Neural cell (in vitro differentiated cells): ENCODE measurements at regions not wholly inside any gene's neighbourhood (a gene's known extent, or its start where the extent isn't known, plus 50 kb on each side); places are given as distances from the start of the nearest gene placed in this dataset.

ENCODE experiments used
- H2AFZ ChIP-seq: fragments of 200-600, 300-800 bp; sonication (generic), shearing (Covaris generic); 2 replicates; pipeline ENCODE4 v1.6.0; 2014; ENCODE audit warnings: low read depth, mild to moderate bottlenecking, antibody characterized with exemption, low read length, moderate library complexity
- H3F3A ChIP-seq: fragments of 200-600 bp; shearing (Covaris generic); 2 replicates; pipeline ENCODE4 v1.6.1; 2016; ENCODE audit warnings: mild to moderate bottlenecking, moderate library complexity, mixed read lengths, antibody characterized with exemption, low read length; ENCODE audit not compliant: insufficient read depth, poor library complexity, severe bottlenecking
- H3K27ac ChIP-seq: fragments of 200-600, 300-800 bp; sonication (generic), shearing (Covaris generic); 2 replicates; pipeline ENCODE4 v1.5.1; 2014; ENCODE audit warnings: mild to moderate bottlenecking, low read length, moderate library complexity
- H3K27me3 ChIP-seq: fragments of 300-800, 200-600 bp; sonication (generic), shearing (Covaris generic); 2 replicates; pipeline ENCODE4 v1.6.0; 2014; ENCODE audit warnings: mild to moderate bottlenecking, low read depth, low read length, moderate library complexity; ENCODE audit not compliant: insufficient read depth
- H3K36me3 ChIP-seq: fragments of 300-800, 200-600 bp; sonication (generic), shearing (Covaris generic); 2 replicates; pipeline ENCODE4 v1.5.1; 2014; ENCODE audit warnings: mild to moderate bottlenecking, antibody characterized with exemption, low read length, moderate library complexity; ENCODE audit not compliant: insufficient read depth
- H3K4me2 ChIP-seq: fragments of 300-800, 200-600 bp; sonication (generic), shearing (Covaris generic); 2 replicates; pipeline ENCODE4 v1.6.0; 2014; ENCODE audit warnings: mild to moderate bottlenecking, low read length
- H3K4me3 ChIP-seq: fragments of 300-800, 200-600 bp; sonication (generic), shearing (Covaris generic); 2 replicates; pipeline ENCODE4 v1.5.1; 2014; ENCODE audit warnings: mild to moderate bottlenecking, low read length, moderate library complexity
- H3K79me2 ChIP-seq: fragments of 200-600 bp; shearing (Covaris generic); replicated peaks from 2 replicates; pipeline ENCODE4 v1.6.0; 2014; ENCODE audit warnings: mild to moderate bottlenecking, low read length, moderate library complexity; ENCODE audit not compliant: insufficient read depth
- H3K9ac ChIP-seq: fragments of 300-800, 200-600 bp; sonication (generic), shearing (Covaris generic); 2 replicates; pipeline ENCODE4 v1.6.1; 2016; ENCODE audit warnings: mild to moderate bottlenecking, low read length, mixed read lengths
- H3K9me2 ChIP-seq: fragments of 200-600 bp; shearing (Covaris generic); 2 replicates; pipeline ENCODE4 v1.6.1; 2016; ENCODE audit warnings: mild to moderate bottlenecking, low read length, mixed read lengths; ENCODE audit not compliant: insufficient read depth
- H3K9me3 ChIP-seq: fragments of 200-600, 300-800 bp; sonication (generic), shearing (Covaris generic); 2 replicates; pipeline ENCODE4 v1.6.1; 2016; ENCODE audit warnings: mild to moderate bottlenecking, mixed run types, low read length, moderate library complexity, mixed read lengths
- H4K20me1 ChIP-seq: fragments of 200-600 bp; shearing (Covaris generic); 2 replicates; pipeline ENCODE4 v1.6.1; 2016; ENCODE audit warnings: mild to moderate bottlenecking, mixed run types; ENCODE audit not compliant: insufficient read depth
- EP300 ChIP-seq: fragments of 450-650 bp; conservative IDR thresholded peaks from 2 replicates; pipeline ENCODE4 v1.6.1; 2014; ENCODE audit warnings: antibody characterized with exemption, mild to moderate bottlenecking, moderate library complexity; ENCODE audit not compliant: poor library complexity, severe bottlenecking
- EZH2 ChIP-seq: fragments of 200-600, 300-800 bp; shearing (Covaris generic), sonication (generic); IDR thresholded peaks from 2 replicates; pipeline ENCODE4 v1.6.1; 2014; ENCODE audit warnings: antibody characterized with exemption, low read length, borderline replicate concordance, mild to moderate bottlenecking; ENCODE audit not compliant: insufficient read depth, poor library complexity, severe bottlenecking
- MXI1 ChIP-seq: fragments of 450-650 bp; conservative IDR thresholded peaks from 2 replicates; pipeline ENCODE4 v1.6.1; 2014; ENCODE audit warnings: antibody characterized with exemption, mild to moderate bottlenecking; ENCODE audit not compliant: poor library complexity, severe bottlenecking
- POLR2AphosphoS5 ChIP-seq: IDR thresholded peaks from 2 replicates; pipeline ENCODE4 v1.6.1; 2012
- RAD21 ChIP-seq: fragments of 450-650 bp; conservative IDR thresholded peaks from 2 replicates; pipeline ENCODE4 v1.6.1; 2014; ENCODE audit warnings: antibody characterized with exemption, mild to moderate bottlenecking, moderate library complexity
- SMC3 ChIP-seq: fragments of 450-650 bp; conservative IDR thresholded peaks from 2 replicates; pipeline ENCODE4 v1.6.1; 2014; ENCODE audit warnings: antibody characterized with exemption, mild to moderate bottlenecking, moderate library complexity; ENCODE audit not compliant: poor library complexity
- TAF1 ChIP-seq: IDR thresholded peaks from 2 replicates; pipeline ENCODE4 v1.6.1; 2012; ENCODE audit warnings: low read depth
- TF ChIP-seq, protein P1 (sequence below): fragments of 450-650 bp; IDR thresholded peaks from 2 replicates; pipeline ENCODE4 v1.5.1; 2014; ENCODE audit warnings: antibody characterized with exemption, mild to moderate bottlenecking, moderate library complexity; ENCODE audit not compliant: poor library complexity, severe bottlenecking
- TF ChIP-seq, protein P2 (sequence below): IDR thresholded peaks from 2 replicates; pipeline ENCODE4 v1.6.1; 2012; ENCODE audit warnings: borderline replicate concordance

DNA sequence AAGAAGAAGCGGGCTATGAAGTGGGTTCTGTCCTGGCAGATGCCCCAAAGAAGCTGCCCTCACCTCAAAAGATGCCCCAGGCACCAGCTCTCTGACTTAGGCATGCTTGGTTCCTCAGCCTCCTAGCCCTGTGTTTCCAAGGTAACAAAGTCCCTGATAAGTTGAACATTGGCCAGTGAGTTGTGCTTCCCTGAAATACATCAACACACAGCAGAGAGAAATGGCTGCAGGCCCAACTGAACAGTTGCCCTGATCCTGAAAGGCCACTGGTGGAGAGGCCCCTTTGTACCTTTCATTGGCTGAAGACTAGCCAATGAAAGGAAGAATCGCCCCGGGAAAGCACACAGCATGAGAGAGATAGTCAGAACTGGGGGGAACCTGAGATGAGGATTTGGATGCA is 169.9 kb upstream of the CTNNB1 start:
- Histone ChIP-seq H3K4me2 (no peak overlapping the region), H3K9ac (no peak overlapping the region), H3K27me3 (no peaks in the 10 kb centered on the region), H3F3A (no peaks in the 10 kb centered on the region), H3K4me3 (no peak overlapping the region), H3K36me3 (no peaks in the 10 kb centered on the region), H3K9me3 (no peaks in the 10 kb centered on the region), H4K20me1 (no peaks in the 10 kb centered on the region), H3K9me2 (no peaks in the 10 kb centered on the region), H2AFZ (no peak overlapping the region), H3K79me2 (no peaks in the 10 kb centered on the region), H3K27ac (no peak overlapping the region)
- TF ChIP-seq POLR2AphosphoS5 = no peak
- TF ChIP-seq, protein P1, sequence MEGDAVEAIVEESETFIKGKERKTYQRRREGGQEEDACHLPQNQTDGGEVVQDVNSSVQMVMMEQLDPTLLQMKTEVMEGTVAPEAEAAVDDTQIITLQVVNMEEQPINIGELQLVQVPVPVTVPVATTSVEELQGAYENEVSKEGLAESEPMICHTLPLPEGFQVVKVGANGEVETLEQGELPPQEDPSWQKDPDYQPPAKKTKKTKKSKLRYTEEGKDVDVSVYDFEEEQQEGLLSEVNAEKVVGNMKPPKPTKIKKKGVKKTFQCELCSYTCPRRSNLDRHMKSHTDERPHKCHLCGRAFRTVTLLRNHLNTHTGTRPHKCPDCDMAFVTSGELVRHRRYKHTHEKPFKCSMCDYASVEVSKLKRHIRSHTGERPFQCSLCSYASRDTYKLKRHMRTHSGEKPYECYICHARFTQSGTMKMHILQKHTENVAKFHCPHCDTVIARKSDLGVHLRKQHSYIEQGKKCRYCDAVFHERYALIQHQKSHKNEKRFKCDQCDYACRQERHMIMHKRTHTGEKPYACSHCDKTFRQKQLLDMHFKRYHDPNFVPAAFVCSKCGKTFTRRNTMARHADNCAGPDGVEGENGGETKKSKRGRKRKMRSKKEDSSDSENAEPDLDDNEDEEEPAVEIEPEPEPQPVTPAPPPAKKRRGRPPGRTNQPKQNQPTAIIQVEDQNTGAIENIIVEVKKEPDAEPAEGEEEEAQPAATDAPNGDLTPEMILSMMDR = no peak
- no peak for TF ChIP-seq EZH2
- no peak for TF ChIP-seq TAF1
- TF ChIP-seq, protein P2, sequence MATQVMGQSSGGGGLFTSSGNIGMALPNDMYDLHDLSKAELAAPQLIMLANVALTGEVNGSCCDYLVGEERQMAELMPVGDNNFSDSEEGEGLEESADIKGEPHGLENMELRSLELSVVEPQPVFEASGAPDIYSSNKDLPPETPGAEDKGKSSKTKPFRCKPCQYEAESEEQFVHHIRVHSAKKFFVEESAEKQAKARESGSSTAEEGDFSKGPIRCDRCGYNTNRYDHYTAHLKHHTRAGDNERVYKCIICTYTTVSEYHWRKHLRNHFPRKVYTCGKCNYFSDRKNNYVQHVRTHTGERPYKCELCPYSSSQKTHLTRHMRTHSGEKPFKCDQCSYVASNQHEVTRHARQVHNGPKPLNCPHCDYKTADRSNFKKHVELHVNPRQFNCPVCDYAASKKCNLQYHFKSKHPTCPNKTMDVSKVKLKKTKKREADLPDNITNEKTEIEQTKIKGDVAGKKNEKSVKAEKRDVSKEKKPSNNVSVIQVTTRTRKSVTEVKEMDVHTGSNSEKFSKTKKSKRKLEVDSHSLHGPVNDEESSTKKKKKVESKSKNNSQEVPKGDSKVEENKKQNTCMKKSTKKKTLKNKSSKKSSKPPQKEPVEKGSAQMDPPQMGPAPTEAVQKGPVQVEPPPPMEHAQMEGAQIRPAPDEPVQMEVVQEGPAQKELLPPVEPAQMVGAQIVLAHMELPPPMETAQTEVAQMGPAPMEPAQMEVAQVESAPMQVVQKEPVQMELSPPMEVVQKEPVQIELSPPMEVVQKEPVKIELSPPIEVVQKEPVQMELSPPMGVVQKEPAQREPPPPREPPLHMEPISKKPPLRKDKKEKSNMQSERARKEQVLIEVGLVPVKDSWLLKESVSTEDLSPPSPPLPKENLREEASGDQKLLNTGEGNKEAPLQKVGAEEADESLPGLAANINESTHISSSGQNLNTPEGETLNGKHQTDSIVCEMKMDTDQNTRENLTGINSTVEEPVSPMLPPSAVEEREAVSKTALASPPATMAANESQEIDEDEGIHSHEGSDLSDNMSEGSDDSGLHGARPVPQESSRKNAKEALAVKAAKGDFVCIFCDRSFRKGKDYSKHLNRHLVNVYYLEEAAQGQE = no peak
- TF ChIP-seq EP300 = no peak
- no peak for TF ChIP-seq MXI1
- TF ChIP-seq RAD21 = no peak
- TF ChIP-seq SMC3 = no peak

DNA sequence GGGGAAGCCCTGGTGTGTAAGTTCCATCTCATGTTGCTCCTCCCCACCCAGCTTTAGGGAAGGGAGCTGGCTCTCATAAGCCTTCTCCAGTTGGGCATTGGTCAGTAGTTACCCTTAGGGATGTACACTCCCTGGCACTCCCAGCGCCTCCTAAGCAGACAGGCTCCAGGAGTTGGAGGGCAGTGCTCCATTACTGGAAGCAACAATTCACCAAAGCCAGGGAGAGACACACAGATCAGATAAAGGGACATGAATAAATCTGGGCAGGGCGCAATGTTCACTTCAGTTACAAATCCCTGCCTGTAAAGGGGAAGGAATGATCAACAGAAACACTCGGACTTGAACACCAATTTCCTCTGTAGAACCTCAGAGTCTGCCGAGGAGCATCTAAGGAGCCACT is 169.1 kb upstream of the CTNNB1 start:
- Histone ChIP-seq H3K9me2 (no peaks in the 10 kb centered on the region), H3K4me2 (no peak overlapping the region)
- TF ChIP-seq RAD21 (no peak), SMC3 (no peak), POLR2AphosphoS5 (no peak), EZH2 (no peak), EP300 (no peak), TAF1 (no peak), MXI1 (no peak)
- TF ChIP-seq, protein P2 = no peak
- TF ChIP-seq, protein P1 = no peak

More for the DNA sequence above, 169.1 kb upstream of the CTNNB1 start:
- no peaks in the 10 kb centered on the region for H4K20me1 ChIP-seq
- H3K36me3 ChIP-seq = no peaks in the 10 kb centered on the region
- no peak overlapping the region for H3K27ac ChIP-seq
- H3K9ac ChIP-seq = no peak overlapping the region
- no peaks in the 10 kb centered on the region for H3K79me2 ChIP-seq
- H3K4me3 ChIP-seq = no peak overlapping the region
- no peaks in the 10 kb centered on the region for H3K27me3 ChIP-seq
- no peak overlapping the region for H2AFZ ChIP-seq
- H3F3A ChIP-seq = no peaks in the 10 kb centered on the region
- no peaks in the 10 kb centered on the region for H3K9me3 ChIP-seq
